OCI-LY3 (cell line): ENCODE measurements at regions not wholly inside any gene's neighbourhood (a gene's known extent, or its start where the extent isn't known, plus 50 kb on each side); places are given as distances from the start of the nearest gene placed in this dataset.

ENCODE experiments used
- CTCF ChIP-seq: fragments of 200-600, 300-600 bp; sonication (generic); IDR thresholded peaks from 2 replicates; pipeline ENCODE4 v1.5.1; 2014; ENCODE audit warnings: antibody characterized with exemption, low read length, low read depth
- EZH2phosphoT487 ChIP-seq: fragments of 200-600 bp; shearing (Covaris generic); IDR thresholded peaks from 2 replicates; pipeline ENCODE4 v1.6.1; 2018; ENCODE audit warnings: antibody characterized with exemption, mixed run types, low read depth

DNA sequence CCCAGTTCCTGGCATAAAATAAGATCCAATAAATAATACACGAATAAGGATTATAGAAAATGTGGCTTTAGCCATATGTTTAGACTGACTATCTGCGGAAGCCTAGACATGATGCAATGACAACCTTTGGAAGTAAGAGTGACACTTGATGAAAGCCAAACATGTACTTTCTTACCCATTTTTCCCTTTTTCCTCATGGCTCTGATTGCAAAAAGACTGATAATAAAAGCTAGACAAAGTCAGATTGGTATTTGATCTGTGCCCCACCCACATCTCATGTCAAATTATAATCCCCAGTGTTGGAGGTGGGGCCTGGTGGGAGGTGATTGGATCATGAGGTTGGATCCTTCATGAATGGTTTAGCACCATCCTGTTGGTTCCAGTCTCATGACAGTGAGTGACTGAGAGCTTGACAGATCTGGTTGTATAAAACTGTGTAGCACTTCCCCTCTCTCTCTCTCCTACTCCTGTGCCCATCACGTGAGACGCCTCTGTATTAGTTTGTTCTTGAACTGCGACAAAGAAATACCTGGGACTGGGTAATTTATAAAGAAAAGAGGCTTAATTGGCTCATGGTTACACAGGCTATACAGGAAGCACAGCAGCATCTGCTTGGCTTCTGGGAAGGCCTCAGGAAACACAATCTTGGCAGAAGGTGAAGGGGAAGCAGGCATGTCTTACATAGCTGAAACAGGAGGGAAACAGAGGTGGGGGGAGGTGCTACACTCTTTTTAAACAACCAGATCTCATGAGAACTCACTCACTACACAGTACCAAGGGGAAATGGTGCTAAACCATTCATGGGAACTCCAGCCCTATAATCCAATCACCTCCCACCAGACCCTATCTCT lies 243.4 kb upstream of the PIK3R1 start:
- TF ChIP-seq CTCF, result no peak
- TF ChIP-seq EZH2phosphoT487, result no peak
